Inflammatory macrophage (primary cell): ENCODE measurements at regions not wholly inside any gene's neighbourhood (a gene's known extent, or its start where the extent isn't known, plus 50 kb on each side); places are given as distances from the start of the nearest gene placed in this dataset.
"Not testable (repeated sequence)": the region's sequence is repeated elsewhere in the genome, so short reads cannot be mapped to it uniquely, and the experiment has no call there.

Experiments
- DNase-seq, 2 donors: peaks; one replicate each; pipeline ENCODE4 v3.0.0-alpha.2; 2020 to 2022

DNA sequence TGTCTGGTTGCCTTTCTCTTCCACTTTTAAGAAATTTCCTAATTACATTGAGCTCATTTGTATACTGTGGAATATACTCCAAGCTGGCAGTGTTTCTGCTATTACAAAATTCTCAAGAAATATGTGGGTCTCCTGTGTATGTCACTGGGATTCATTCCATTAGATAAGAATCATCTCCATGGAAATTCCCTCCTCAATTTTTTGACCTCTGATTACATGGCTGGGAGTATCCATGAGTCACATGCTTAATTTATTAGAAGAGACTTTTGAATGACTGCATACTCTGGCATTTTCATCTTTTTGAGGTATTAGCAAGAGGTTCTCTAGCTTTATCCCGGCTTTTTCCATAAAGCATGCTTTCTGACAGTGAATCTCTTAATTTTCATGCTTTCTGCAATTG is 665.5 kb upstream of the CNTNAP5 start:
- DNase-seq, result no peak

DNA sequence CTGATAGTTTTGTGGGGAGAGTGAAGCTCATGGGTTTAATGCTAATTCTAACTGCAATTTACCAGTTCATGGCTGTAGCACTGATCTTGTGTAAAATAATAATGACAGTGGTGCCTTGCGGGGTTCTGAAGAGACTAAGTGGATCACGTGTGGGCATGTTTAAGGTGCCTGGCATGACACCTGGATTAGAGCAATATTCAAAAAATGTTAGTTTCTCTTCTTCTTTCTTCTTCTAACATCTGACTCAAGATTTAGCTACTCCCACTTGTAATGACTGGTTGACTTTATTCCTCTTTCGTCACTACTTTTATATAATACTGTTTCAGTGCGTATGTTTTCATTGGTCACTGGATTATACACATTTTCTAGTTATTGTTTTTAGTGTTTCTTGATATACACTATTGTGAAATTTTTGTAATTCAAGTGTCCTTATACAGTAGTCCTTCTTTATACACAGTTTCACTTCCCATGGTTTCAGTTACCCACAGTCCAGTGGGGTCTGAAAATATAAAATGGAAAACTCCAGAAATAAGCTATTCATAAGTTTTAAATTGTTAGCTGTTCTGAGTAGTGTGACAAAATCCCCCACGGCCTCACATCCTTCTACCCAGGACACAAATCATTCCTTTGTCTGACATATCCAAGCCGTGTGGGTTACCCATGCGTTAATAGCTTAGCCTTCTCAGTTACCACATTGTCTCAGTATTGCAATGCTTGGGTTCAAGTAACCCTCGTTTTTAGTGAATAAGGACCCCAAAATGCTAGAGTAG is 662.2 kb upstream of the CNTNAP5 start:
- DNase-seq, result no peak

DNA sequence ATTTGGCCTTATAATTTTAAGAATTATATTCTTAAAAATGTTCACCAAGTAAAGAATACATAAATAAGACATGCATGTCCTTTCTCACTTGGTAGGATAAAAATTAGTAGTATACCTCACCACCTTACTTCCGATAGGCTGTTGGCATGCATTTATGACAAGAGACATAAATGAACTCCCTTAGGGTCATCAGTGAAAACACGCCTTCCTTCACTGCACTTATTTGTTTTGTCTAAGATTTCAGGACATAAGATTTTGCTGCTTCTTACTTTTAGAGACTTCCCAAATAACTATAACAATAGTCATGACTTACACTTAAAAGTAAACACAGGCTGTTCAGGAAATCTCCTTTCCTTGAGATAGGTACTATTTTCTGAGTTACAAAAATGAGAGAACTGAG is 661.3 kb upstream of the CNTNAP5 start:
- DNase-seq, result no peak

DNA sequence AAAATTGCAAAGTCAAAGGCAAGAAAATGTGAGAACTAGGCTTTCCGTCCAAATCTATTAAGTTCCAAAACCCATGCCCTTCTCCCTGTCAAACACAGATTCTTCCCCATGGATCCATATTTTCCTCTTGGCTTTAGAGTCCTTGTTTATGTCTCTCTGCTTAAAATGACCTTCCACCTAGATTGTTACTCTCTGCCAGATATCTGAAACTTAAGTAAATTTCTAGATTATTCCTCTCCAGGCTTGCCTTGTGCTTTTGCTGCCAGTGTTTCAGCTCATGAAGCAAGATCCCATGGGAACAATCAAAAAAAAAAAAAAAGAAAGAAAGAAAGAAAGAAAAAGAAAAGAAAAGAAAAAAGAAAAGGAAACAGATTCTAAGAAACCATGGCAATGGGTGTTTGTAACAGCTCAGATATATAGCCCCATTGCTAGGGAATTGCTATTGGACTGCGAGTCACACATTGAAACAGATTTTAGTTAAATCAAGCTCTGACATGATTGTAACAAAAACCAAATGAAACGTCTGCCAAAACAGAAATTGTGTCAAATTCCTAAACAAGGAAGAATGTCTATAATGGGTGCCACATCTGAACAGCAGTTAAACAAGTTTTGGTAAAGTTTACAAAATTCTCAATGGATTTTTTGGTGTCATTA is 660.7 kb upstream of the CNTNAP5 start:
- DNase-seq, result no peak

DNA sequence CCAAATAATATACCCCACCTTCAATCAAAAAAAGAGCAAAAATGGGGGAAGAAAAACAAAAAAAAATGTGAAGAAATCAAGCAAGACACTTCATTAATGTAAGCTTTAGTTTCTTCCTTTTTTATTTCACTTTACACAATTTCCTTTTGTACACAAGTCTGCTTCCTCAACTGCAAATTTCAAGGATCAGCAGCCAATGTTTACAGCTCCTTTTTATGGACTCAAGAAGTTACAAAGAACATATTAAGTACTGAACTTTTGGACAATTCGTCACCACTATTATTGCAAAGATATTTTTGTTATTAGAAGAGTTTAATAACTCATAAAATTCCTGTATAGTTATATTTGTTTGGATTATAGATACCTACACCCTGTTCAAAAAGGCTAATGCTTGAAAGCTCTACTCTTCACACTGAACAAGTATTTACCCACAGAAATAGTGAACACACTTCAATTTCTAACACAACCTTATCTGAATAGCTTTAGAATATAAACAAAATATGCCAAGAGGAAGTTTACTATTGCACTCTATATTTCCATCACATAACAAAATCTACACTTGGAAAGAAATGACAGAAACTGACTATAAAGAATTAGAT is 658.7 kb upstream of the CNTNAP5 start:
- no peak for DNase-seq

DNA sequence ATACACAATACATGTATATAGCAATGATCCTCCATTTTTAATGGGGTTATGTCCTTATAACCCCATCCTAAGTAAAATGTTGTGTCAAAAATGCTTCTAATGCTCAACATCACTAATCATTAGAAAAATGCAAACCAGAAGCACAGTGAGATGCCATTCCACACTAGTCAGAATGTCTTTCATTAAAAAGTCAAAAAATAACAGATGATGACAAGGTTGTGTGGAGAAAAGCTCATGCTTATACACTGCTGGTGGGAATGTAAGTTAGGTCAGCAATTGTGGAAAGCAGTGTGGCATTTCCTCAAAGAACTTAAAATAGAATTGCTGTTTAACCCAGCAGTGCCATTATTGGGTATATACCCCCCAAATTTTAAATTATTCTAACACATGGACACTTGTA is 654.9 kb upstream of the CNTNAP5 start:
- no peak for DNase-seq

DNA sequence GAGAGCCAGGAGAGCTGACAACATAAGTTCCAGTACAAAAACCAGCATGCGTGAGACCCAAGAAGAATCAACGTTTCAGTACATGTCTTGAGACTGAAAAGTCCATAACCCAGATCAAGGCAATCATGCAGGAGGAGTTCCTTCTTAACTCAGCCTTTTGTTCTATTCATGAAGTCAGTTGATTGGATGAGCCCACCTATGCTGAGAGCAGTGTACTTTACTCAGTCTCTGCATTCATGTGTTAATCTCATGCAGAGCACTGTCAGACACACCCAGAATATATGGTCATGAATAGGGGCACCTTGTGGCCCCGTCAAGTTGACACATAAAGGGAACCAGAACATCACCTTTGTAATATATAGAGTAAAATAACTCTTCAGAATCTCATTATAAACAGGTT is 653.6 kb upstream of the CNTNAP5 start:
- DNase-seq, result no peak

DNA sequence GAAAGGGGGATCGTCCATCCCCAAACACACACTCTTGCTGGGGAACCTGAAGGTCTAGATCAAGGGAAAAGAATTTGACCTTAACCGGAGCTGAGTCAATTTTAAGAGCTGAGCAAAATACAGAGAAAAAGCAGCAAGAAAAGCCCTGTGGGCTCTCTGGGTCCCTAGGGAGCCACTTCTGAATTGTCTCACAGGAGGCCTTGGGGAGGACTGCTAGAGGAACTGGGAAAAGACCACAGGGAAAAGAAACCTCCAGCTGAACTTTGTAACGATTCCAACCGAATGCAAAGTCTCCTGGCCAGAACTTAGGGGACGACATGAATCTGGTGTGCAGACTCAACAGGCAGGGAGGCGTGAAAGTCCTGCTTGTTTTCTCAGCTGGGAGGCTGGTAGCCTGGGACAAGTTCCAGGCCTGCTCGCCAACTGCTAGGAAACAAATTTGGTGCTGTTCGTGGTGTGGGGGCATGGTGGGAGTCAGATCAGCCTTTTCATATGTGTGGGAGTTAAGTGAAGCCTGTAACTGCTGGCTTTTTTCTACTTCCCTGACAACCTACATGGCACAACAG is 644.6 kb upstream of the CNTNAP5 start:
- DNase-seq, result no peak

DNA sequence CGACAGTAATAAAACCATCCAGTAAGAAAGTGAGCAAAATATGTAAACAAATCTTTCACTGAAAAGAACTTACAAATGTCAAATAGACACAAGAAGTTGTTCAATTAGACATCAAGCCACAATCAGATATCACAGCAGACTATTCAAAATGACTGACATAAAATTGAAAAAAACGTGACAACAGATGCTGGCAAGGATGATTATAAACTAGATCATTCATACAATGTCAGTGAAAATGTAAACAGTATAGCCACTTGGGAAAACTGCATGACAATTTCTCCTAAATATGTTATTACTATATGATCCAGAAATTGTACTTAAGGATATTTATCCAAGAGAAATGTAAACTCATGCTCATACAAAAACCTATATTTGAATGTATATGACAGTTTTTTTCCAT is 609.4 kb upstream of the CNTNAP5 start:
- DNase-seq, result no peak

DNA sequence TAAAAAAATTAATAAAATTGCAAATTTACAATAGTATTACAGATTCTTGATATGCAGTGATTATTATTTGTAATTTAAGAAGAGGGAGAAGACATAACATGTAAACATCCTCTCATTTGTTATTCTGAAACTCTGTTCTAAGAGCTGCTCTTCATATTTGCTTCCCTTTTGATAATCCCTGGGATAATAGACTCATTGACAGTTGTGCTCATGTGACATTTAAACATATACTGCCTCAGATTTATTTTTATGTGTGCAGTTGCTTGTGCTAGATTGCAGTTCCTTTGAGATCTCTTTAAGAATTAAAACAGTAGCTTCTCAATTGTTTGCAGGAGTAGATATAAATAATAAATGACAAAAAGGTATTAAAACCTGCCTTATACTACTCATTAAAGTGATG is 605.1 kb upstream of the CNTNAP5 start:
- no peak for DNase-seq

DNA sequence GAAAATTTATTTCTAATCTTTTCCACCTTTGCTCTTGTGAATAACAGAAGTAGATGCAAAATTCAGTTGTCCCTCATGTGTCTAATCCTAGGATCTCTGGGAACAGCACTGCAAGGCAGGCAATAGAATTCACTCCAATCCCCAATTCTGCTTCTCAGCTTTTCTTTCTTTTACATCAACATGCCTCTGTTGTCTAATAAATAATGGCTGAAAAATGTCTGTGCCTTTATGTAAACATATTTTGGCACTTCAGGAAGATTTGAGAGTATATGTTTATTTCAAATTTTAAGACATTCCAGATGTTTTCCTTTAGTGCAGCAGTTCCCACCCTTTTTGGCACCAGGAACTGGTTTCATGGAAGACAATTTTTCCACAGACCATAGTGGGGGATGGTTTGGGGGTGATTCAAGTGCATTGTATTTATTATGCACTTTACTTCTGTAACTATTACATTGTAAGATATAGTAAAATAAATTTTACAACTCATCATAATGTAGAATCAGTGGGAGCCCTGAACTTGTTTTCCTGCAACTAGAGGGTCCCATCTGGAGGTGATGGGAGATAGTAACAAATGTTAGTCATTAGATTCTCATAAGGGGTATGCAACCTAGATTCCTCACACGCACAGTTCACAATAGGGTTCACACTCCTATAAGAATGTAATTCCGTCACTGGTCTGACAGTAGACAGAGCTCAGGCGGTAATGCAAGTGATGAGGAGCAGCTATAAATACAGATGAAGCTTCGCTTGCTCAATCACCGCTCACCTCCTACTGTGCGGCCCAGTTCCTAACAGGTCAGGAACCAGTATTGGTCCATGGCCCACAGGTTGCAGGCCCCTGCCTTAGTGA is 590.3 kb upstream of the CNTNAP5 start:
- DNase-seq, result no peak

DNA sequence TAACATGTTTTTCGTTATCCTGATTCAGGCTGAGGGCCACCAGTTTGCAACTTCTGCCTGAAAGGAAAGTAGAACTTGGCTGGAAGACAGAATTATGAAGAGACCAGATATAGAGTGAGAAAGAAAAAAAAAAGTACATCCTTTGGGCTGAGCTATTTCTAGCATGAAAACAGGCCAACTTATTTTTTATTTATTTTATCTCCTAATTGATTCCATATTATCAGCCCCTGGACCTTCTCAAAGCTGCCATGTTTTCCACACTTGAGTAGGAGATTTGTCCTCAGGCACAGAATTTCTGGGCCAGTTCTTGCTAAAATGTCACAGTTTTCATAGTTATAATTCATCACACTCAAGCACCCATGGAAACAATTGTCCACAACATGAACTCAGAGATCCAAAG is 586.8 kb upstream of the CNTNAP5 start:
- DNase-seq, result no peak

DNA sequence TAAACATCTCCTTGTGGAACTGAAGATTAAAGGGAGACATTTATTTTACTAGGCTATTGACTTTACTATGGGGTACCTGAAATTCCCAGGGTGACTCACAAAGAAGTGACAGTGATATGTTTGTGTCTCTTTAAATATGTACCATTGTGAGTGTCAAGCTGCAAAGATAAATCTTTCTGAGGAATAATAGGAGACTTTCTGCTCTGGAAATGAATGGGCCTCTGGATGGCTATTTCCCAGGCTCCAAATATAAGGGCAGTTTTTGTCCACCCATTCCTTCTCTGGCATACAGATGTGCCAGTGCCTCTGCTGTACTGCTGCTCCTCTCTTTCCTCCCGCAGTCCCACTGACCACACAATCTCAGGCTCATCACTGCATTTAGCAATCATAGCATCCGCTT is 586.4 kb upstream of the CNTNAP5 start:
- DNase-seq, result no peak

DNA sequence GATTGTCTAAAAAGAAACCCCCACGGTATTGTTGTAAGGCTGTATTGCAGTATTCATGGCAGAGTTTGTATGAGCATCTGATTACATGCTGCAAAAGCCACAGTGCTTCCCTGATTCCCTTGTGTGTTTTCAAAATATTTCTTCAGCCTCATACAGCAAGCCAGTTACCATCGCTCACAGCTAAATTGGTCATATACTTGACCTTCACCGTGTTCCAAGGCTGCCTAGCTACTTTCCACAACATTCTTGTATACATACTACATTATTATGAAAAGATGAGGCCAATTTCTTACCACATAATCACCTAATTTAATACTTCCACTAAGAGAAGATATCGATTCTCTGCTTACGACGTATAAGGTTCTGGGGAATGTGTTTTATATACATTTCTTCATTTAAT is 576.3 kb upstream of the CNTNAP5 start:
- no peak for DNase-seq

DNA sequence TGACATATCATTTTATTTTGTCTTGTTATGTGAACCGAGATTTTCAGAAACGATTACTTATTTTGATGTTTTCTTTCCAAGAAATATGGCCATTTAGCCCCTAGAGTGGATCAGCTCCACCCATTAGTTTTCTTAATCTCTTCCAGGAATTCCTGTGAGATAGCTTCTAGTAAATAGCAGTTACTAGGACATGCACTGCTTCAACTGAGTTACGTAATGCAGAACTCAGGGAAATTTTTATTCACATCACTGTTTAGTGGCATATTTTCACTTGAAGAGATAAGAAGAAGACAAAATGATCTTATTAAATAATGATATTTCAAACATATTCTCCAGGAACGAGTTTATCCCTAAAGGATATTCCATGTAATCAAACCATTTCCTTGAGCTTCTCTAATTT is 573.5 kb upstream of the CNTNAP5 start:
- DNase-seq, result no peak

DNA sequence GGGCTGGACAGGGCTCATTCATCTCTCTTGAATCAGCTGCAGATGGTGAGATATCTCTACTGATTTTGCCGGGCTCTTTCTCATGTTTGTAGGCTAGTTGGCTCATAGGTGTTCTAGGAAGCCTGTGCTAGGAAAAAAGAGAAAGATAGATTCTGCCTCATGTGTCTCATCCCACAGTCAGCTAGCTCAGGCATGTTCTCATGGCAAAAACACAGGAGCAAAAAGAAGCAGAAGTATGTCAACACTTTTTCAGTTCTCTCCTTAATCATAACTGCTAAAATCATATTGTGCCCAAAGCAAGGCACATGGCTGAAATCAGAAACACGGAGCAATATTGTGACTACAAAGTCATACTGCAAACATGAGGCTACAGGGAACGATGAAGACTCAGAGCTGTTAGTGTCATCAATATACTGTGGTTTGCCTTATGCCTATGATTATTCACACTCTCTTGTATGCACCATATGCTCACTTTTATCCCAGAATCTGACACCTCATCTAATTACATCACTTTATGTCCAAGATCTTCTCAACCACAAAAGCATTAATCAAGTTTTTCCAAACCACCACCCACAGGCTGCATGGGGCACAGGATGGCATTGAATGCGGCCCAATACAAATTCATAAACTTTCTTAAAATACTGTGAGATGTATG is 571.9 kb upstream of the CNTNAP5 start:
- no peak for DNase-seq

DNA sequence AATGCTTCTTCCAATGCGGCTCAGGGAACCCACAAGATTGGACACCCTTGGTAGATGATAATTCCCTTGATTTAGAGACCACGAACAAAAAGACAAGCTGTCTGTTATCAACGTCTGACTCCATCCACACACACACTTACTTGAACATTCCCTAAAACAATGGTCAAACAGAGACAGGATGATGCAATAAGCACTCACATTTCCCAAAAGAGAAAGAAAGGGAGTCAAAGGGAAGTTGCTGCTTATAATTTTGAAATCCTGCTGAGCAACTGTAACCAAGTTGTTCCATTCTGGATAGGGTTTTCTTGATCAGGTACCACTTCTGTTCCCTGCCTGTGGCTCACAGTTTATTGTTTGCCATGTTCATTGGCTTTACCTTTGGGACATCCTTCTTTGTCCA is 571.3 kb upstream of the CNTNAP5 start:
- no peak for DNase-seq

DNA sequence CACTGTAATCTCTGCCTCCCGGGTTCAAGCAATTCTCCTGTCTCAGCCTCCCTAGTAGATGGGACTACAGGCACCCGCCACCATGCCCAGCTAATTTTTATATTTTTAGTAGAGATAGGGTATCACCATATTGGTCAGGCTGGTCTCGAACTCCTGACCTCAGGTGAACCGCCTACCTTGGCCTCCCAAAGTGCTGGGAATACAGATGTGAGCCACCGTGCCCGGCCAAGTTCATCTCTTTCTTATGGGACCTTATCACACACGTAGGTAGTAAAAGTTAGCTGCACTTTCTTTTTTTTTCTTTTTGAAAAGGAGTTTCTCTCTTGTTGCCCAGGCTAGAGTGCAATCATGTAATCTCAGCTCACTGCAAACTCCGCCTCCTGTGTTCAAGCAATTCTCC is 569.9 kb upstream of the CNTNAP5 start:
- not testable (repeated sequence) for DNase-seq

DNA sequence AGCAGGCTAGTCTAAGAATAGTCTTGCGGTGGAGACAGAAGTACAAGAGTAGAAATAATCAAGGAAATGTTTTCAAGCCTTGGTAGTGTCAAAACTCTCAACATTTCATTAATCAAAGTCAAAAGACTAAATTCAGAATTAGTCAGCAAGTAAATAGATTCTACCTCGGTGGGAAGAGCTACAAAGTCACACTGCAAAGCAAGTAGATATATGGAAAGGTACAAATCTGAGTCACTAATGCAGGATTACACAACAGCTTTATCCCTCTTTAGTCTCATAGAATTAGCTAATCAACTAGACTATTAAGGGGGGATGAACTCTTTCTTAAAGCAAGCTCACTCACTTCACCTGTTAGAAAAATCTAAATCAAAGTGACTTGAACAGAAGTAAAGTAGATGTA is 568.7 kb upstream of the CNTNAP5 start:
- DNase-seq, result no peak

DNA sequence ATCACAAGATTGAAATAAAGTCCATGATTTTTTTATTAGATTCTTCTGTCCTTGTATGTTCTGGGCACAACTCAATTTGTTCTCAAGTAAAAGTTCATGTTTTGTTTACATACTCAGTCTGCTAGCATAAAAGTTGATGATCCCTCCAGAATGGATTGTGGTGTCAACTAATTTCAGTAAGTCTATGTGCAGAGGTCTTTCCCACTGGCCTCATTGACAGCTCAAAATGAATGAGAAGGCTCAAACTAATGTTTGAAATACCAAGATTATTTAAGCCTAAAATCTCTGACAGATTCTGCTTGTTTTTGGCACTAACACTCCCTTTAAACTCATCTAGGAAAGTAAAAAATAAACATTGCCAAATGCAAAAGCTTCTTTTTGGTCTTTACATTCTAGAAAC is 561.2 kb upstream of the CNTNAP5 start:
- no peak for DNase-seq

DNA sequence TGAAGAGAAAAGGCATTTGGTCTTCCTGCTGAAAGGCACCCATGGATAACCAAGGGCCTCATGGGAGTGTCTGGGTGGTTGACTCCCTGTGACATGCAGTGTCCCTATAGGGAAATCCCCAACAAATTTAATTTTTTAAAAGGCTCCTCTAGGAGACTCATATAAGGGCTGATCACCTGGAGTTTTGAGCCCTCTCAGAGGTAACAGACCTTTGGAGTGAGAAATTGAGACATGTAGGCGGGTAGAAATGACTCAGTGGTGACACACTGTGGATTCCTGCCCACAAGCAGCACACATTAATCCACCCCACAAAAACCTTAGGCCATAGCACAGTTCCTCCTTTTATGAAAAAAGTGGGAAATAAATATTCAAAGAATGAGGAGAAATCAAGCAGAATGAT is 557.0 kb upstream of the CNTNAP5 start:
- DNase-seq, result no peak

DNA sequence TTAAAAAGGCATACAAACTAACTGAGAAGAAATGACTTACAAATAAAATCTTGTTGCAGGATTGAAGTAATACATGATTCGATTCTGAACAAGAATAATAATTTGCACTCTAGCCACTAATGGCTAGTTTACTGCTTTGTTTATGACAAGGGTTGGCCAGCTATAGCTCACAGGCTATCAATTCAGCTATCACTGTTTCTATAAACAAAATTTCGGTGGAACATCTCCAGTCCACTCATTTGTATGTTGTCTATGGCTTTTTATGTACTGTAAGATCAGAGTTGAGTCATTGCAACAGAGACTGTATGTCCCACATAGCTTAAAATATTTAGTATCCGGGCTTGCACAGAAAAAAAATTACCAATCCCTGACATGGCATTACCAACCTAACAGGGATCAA is 543.7 kb upstream of the CNTNAP5 start:
- DNase-seq, result no peak
